Coronary artery (tissue), 2 donors: ENCODE measurements at regions not wholly inside any gene's neighbourhood (a gene's known extent, or its start where the extent isn't known, plus 50 kb on each side); places are given as distances from the start of the nearest gene placed in this dataset.

Experiments used
- DNase-seq: peaks from one replicate; pipeline ENCODE4 v3.0.0-alpha.2; 2017; ENCODE audit warnings: low spot score
- H3K27ac ChIP-seq, 2 donors: fragments of 200-600 bp; sonication (generic); one replicate each; pipeline ENCODE4 v1.5.1; 2016 to 2019
- H3K4me3 ChIP-seq: fragments of 200-600 bp; sonication (generic); 2 replicates; pipeline ENCODE4 v1.5.1; 2016; ENCODE audit warnings: mild to moderate bottlenecking, moderate library complexity
- TF ChIP-seq, protein P1 (sequence below): fragments of 200-600 bp; sonication (generic); IDR thresholded peaks from one replicate; pipeline ENCODE4 v1.5.1; 2019; ENCODE audit warnings: antibody characterized with exemption

DNA sequence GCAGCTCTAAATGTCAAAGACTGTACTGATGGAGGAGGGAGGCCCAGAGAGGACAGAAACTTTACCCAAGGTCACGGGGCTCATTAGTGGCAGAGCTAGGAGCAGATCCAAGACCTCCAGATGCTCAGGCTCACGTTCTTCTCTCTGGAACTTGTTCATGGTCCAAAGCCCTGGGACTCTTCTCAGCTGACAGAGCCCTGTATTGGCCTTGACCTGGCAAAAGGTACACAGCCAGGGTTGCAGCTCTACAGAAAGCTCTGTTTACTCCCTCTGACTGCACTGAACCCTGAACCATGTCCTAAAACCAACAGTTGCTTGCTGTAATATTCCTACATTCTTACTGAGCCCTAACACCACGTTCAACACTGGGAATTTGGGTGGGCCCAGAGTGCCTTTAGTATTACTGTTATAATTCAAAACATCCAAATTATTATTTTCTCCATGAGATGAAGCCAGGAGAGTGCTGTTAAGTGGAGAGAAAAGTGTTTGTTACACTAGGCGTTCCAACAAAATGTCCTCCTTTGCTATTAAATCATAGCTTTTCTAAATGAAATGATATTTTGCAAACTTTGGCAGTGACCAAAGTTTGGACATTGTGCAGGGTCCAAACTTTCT is 602.4 kb upstream of the CLINT1 start:
- Histone ChIP-seq H3K4me3 (no peak overlapping the region), H3K27ac (peak overlapping the region in 1 of 2 donors; percentile 27)
- DNase-seq, result no peak
- TF ChIP-seq, protein P1, sequence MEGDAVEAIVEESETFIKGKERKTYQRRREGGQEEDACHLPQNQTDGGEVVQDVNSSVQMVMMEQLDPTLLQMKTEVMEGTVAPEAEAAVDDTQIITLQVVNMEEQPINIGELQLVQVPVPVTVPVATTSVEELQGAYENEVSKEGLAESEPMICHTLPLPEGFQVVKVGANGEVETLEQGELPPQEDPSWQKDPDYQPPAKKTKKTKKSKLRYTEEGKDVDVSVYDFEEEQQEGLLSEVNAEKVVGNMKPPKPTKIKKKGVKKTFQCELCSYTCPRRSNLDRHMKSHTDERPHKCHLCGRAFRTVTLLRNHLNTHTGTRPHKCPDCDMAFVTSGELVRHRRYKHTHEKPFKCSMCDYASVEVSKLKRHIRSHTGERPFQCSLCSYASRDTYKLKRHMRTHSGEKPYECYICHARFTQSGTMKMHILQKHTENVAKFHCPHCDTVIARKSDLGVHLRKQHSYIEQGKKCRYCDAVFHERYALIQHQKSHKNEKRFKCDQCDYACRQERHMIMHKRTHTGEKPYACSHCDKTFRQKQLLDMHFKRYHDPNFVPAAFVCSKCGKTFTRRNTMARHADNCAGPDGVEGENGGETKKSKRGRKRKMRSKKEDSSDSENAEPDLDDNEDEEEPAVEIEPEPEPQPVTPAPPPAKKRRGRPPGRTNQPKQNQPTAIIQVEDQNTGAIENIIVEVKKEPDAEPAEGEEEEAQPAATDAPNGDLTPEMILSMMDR, result no peak

- DNase-seq, result no peak
- TF ChIP-seq, protein P1, result no peak
Measured at GRCh38 chr5:158458086-158458485, 599.1 kb upstream of the CLINT1 start.

GRCh38 chr5:158456756-158457155 is 597.8 kb upstream of the CLINT1 start:
- Histone ChIP-seq H3K4me3 (no peak overlapping the region), H3K27ac (peak overlapping the region in 1 of 2 donors; percentile 16)
- TF ChIP-seq, protein P1, result no peak
- no peak for DNase-seq

More at GRCh38 chr5:158458086-158458485, 599.1 kb upstream of the CLINT1 start:
- H3K27ac ChIP-seq, result no peak overlapping the region
- H3K4me3 ChIP-seq, result no peak overlapping the region

GRCh38 chr5:158456241-158456640 is 597.3 kb upstream of the CLINT1 start:
- Histone ChIP-seq H3K27ac (no peak overlapping the region), H3K4me3 (no peak overlapping the region)
- TF ChIP-seq, protein P1, result no peak
- DNase-seq, result no peak

GRCh38 chr5:158451993-158452672 is 593.2 kb upstream of the CLINT1 start:
- peak overlapping the region in 1 of 2 donors; percentile 46 for H3K27ac ChIP-seq

DNA sequence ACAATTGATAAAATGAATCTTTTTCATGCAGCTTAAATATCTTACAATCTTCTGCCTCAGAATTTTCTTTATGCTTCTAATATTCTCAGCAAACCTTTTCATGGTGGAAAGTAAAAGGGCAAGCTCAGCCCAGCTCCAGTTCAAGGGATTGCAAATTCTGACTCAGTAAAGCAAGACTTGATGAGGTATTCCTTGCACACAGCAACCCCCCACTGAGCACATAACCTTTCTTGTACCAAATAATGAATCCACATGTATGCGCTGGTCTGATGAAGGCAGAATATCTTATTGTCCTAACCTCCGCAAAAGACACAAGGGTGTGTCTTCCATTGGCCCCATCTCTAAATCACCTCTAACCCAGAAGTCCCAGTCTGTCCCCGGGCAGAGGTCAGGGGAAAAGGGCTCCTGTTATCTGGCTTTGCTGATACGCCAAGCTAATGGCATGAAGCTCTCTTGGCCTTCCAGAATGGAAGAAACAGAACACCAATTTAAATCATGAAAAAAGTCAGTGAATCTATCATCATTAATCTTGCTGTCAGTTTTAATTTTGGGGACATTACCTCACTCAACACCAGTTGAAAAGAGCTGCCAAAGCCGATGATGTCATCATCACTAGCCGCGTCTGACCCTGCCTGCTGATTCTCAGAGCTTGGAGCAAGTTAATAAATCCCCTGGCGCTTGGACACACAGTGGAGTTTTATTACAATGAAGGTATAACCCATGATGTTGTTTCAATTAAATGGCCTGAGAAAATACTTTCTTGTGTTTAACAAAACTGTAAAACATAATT is 592.5 kb upstream of the CLINT1 start:
- no peak overlapping the region for H3K4me3 ChIP-seq
- TF ChIP-seq, protein P1, result no peak
- peak overlapping the region in 1 of 2 donors; percentile 18 for H3K27ac ChIP-seq
- no peak for DNase-seq

More at GRCh38 chr5:158451993-158452672, 593.2 kb upstream of the CLINT1 start:
- TF ChIP-seq, protein P1, result no peak
- DNase-seq, result no peak
- no peak overlapping the region for H3K4me3 ChIP-seq
